ENCODE measurements at regions not wholly inside any gene's neighbourhood (a gene's known extent, or its start where the extent isn't known, plus 50 kb on each side); places are given as distances from the start of the nearest gene placed in this dataset.

GRCh38 chr7:131720703-131721102 is 164.3 kb upstream of the PODXL start:
- no peak for DNase-seq
- no peak for TF ChIP-seq POLR2A (IDR thresholded peaks at IDR 0.05)
- TF ChIP-seq, protein P1, sequence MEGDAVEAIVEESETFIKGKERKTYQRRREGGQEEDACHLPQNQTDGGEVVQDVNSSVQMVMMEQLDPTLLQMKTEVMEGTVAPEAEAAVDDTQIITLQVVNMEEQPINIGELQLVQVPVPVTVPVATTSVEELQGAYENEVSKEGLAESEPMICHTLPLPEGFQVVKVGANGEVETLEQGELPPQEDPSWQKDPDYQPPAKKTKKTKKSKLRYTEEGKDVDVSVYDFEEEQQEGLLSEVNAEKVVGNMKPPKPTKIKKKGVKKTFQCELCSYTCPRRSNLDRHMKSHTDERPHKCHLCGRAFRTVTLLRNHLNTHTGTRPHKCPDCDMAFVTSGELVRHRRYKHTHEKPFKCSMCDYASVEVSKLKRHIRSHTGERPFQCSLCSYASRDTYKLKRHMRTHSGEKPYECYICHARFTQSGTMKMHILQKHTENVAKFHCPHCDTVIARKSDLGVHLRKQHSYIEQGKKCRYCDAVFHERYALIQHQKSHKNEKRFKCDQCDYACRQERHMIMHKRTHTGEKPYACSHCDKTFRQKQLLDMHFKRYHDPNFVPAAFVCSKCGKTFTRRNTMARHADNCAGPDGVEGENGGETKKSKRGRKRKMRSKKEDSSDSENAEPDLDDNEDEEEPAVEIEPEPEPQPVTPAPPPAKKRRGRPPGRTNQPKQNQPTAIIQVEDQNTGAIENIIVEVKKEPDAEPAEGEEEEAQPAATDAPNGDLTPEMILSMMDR (IDR thresholded peaks at IDR 0.05): no peak
- H3K9me3 ChIP-seq: no peaks in the 10 kb centered on the region
- H3K4me1 ChIP-seq: no peaks in the 10 kb centered on the region
- intact Hi-C loops (cut with DNase I; ENCODE audit: low total_unique reads): no loop called here
- no peak overlapping the region for H3K27ac ChIP-seq
- no peaks in the 10 kb centered on the region for H3K36me3 ChIP-seq
- H3K4me3 ChIP-seq: no peak overlapping the region
- no peaks in the 10 kb centered on the region for H3K27me3 ChIP-seq

- no peak overlapping the region for H3K4me3 ChIP-seq
- no peaks in the 10 kb centered on the region for H3K4me1 ChIP-seq
- H3K9me3 ChIP-seq: no peaks in the 10 kb centered on the region
- no peaks in the 10 kb centered on the region for H3K27me3 ChIP-seq
- intact Hi-C loops (cut with DNase I; ENCODE audit: low total_unique reads): no loop called here
- TF ChIP-seq, protein P1 (IDR thresholded peaks at IDR 0.05): no peak
- no peak for TF ChIP-seq POLR2A (IDR thresholded peaks at IDR 0.05)
- no peak for DNase-seq
- H3K27ac ChIP-seq: no peak overlapping the region
- no peaks in the 10 kb centered on the region for H3K36me3 ChIP-seq
These were observed 160.8 kb upstream of the PODXL start for GRCh38 chr7:131717181-131717580.

DNA sequence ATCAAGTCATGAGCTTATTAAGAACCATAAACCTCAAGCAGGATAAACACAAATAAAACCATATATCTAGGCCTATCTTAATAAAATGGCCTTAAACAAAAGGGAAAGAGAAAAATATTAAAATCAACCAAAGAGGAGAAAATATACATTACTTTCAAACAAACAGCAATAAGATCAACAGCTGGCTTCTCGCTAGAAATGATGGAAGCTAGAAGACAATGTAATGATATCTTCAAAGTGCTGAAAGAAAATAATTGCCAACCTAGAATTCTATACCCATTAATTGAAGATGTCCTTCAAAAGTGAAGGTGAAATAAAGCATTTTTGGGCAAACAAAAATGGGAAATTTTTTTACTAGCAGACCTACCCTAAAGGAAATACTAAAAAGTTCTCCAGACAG is 142.9 kb upstream of the PODXL start:
- TF ChIP-seq, protein P1 (IDR thresholded peaks at IDR 0.05): no peak
- TF ChIP-seq POLR2A (IDR thresholded peaks at IDR 0.05): no peak
- H3K4me1 ChIP-seq: no peaks in the 10 kb centered on the region
- H3K4me3 ChIP-seq: no peak overlapping the region
- H3K36me3 ChIP-seq: no peaks in the 10 kb centered on the region
- H3K27ac ChIP-seq: no peak overlapping the region
- peaks cover 0 to 3% of the 10 kb centered on the region in 2 donors for H3K9me3 ChIP-seq
- no peak for DNase-seq
- H3K27me3 ChIP-seq: no peaks in the 10 kb centered on the region
- intact Hi-C loops (cut with DNase I; ENCODE audit: low total_unique reads): no loop called here

DNA sequence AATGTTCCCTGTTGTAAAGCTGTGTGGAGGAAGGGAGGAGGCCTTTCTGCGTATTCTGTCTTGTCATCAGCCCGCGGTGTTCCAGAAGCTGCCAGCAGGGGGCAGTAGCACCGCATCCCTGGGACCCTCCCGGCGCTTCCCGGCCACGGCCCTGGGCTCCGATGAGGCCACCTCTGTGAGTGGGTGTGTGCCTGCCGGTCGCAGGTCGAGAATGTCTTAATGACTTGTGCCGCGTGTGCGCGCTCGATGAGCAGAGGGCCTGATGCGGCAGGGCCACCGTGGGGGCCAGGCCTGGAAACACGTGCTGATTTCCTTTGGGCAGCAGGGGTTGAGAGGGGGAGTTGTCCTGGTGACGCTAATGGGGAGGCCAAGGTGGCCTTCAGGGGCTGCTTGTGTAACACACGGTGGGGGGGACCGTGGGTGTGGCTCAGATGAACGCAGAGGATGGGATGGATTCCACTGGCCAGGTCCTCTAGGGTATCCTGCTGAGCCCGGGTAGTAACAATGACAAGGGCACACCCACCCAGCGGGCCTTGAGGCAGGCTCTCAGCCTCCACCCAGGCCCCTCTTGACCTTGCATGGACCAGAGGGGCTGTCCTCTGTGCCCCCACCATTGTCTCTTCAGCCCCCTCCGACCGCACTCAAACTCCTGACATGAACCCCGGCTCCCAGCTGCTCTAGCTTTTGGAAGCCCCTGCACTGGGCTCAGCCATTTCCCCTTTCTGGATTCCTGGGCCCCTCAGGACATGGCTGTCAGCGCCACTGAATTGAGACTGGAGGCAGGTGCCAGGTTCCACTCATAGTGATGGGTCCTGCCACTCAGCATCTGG is 135.9 kb upstream of the PODXL start:
- Histone ChIP-seq H3K27ac (no peak overlapping the region), H3K27me3 (no peaks in the 10 kb centered on the region), H3K4me1 (no peaks in the 10 kb centered on the region), H3K4me3 (no peak overlapping the region), H3K36me3 (no peaks in the 10 kb centered on the region), H3K9me3 (no peaks in the 10 kb centered on the region)
- DNase-seq: no peak
- intact Hi-C loops (cut with DNase I; ENCODE audit: low total_unique reads): no loop called here
- no peak for TF ChIP-seq POLR2A (IDR thresholded peaks at IDR 0.05)
- TF ChIP-seq, protein P1 (IDR thresholded peaks at IDR 0.05): peak; percentile 32 to 53 (median 47)

GRCh38 chr7:131691454-131692130 is 135.2 kb upstream of the PODXL start:
- intact Hi-C loops (cut with DNase I; ENCODE audit: low total_unique reads): no loop called here
- no peaks in the 10 kb centered on the region for H3K27me3 ChIP-seq
- H3K36me3 ChIP-seq: no peaks in the 10 kb centered on the region
- no peaks in the 10 kb centered on the region for H3K9me3 ChIP-seq
- no peaks in the 10 kb centered on the region for H3K4me1 ChIP-seq
- DNase-seq: no peak
- TF ChIP-seq POLR2A (IDR thresholded peaks at IDR 0.05): no peak
- TF ChIP-seq, protein P1 (IDR thresholded peaks at IDR 0.05): no peak
- H3K4me3 ChIP-seq: no peak overlapping the region
- no peak overlapping the region for H3K27ac ChIP-seq
